M059J (cell line): ENCODE measurements at regions not wholly inside any gene's neighbourhood (a gene's known extent, or its start where the extent isn't known, plus 50 kb on each side); places are given as distances from the start of the nearest gene placed in this dataset.

Experiments
- DNase-seq: peaks from one replicate; pipeline ENCODE4 v3.0.0-alpha.2; 2012; ENCODE audit warnings: low read depth

GRCh38 chr6:8764733-8765132 is 329.4 kb upstream of the SLC35B3 start:
- DNase-seq: no peak

DNA sequence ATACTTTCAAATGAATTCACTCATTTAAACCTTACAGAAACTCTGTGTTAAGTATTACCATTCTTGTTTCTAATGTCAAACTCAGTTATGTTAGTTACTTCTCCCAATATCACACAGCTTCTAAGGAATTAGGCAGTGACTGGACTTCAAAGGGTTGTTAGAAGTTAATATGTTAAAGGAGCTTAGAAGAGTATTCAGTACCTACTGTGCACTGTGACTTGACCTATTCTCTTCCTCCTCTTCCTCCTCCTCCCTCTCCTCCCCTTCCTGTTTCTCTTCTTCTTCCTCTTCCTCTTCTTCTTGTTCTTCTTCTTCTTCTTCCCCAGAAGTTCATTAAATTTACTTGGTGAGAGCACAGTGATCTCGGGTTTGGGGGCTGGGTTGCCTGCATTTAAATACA is 325.6 kb upstream of the SLC35B3 start:
- no peak for DNase-seq

DNA sequence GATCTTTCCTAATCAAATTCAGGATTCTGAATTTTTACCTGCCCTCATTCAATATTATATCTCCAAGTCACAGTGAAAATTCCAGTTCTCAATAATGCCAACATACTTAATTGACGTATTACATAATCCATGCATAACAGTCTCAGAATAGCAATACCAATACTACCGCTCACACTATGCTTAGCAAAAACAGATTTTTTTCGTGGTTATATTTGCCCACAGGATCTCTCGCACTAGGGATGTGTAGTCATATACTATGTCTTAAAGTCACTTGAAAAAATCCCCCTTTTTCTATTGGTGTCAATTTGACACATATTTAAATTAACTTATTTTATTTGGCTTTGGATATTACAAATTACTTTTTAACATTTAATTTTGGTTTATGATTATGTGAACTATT is 323.1 kb upstream of the SLC35B3 start:
- no peak for DNase-seq

DNA sequence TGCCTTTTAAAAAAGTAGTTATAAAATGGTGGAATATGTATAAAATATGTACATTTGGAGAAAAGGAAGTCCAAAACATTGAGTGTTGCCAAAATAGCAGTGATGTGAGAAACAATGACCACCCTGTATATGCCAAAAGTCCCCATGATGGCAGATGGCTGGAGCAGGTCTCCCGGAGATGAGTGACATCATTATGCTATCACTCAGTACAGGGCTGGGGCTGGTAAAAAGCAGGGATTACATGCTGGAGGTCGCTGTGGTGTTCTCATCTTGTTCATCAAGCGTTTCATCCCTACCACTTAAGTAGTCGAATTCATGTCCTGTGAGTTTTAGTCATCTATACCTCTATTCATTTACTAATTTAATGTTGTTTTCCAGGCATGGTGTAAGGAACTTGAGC is 315.3 kb upstream of the SLC35B3 start:
- no peak for DNase-seq

- no peak for DNase-seq
These were observed 314.1 kb upstream of the SLC35B3 start for GRCh38 chr6:8749465-8749864.

DNA sequence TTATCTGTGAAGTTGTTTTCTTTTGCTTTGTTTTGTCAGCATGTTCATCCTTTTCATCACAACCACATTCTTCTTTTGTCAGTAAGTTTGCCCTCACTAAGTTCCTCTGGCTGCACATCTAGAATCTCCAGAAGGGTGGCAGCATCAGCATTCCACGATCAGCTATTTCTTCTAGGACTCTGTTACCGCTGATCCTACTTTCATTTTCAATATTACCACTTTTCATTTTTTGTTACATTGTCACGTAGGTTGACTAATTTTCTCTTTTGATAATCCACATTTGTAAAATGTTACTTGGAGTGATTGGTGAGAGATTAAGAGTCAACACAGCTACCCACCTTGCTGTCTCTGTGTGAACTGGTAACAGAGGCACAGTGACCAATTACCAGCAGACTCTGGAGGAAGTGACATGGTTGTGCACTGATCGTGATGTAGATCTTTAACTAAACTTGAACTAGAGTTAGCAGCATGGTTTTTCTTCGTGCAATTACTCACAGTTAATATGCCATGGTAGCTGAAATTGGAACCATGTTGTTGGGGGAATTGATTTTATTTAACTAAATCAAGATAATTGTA is 307.9 kb upstream of the SLC35B3 start:
- DNase-seq: peak; percentile 51

DNA sequence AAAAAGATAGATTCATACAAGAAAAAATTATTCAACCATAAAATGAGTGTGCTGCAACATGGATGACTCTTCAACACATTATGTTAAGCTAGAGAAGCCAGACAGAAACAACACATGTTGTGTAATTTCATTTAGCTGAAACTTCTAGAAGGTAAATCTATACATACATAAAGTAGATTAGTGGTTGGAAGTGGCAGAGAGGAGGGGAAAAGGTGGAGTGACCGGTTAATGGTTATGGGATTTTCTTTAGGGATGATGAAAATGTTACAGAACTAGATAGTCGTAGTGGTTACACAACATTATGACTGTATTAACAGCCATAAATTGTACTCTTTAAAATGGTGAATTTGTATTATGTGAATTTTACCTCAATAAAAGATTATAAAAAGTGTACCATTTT is 304.1 kb upstream of the SLC35B3 start:
- no peak for DNase-seq

GRCh38 chr6:8738951-8739350 is 303.6 kb upstream of the SLC35B3 start:
- no peak for DNase-seq

DNA sequence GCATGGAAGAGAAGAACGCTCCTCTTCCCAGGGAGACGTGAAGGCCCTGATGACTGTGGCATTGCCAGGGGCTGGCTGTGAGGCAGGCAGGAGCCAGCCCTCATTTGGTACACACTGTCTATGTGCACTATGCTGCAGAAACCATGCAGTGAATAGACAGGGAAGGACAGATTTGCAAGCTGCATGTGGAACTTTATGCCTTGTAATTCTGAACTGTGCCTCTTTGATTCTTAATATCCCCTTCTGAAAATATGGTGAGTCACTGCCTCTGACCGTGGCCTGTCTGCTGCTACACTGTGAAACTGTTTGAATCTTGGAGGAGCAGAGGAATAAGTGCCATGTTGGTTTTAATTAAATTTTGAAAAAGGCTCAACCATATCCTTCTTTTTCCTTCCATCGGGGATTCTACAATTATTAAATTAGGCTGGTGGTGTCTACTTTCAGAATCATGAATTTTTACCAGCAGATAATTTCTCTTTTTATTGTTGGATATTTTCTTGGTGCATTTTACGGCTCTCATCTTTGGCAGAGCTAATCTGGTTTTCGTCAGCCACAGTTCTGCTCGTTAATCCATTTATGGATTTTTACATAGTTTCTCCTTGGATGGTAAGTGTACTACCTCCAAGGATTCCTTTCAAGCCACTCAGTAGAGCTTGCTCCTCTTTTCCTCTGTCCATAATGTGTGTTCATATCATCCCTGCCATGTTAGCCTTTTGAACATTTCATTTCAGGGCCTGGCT is 301.0 kb upstream of the SLC35B3 start:
- DNase-seq: peak; percentile 23

DNA sequence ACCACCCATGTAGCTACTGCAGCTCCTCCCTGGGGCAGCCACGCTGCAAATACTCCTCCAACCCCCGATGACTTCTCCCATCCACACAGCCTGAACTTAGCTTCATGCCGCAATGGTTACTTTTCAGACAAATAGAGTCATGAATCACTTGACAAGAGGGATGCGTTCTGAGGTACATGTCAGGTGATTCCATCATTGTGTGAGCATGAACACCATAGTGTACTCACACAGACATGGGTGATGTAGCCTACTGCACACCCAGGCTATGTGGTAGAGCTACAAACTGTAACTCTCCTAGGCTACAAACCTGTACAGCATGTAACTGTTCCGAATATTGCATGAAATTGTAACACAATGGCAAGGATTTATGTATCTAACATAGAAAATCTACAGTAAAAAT is 298.5 kb upstream of the SLC35B3 start:
- DNase-seq: no peak

GRCh38 chr6:8731874-8732273 is 296.5 kb upstream of the SLC35B3 start:
- peak; percentile 21 for DNase-seq

- DNase-seq: no peak
These were observed 275.5 kb upstream of the SLC35B3 start for GRCh38 chr6:8710668-8711431.

- peak; percentile 62 for DNase-seq
These were observed 272.8 kb upstream of the SLC35B3 start for GRCh38 chr6:8707956-8708772.

DNA sequence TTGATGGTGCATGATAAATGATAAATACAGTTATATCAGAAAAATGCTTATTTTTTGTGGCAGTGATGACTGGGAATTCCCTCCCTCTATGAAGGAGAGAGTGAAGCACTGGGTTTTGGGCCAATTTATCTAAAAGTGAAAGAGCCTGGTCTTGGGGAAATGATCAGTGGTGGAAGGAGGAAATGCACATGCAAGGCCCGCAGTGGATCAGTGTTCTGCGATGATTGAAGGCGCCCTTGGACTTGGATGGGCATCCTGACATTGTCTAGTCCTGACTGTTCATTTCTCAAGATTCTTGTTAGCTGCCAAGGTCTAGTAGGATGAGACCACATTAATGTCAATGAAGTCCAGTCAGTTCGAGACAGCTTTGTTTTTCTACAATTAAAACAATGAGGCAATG is 272.0 kb upstream of the SLC35B3 start:
- DNase-seq: no peak

DNA sequence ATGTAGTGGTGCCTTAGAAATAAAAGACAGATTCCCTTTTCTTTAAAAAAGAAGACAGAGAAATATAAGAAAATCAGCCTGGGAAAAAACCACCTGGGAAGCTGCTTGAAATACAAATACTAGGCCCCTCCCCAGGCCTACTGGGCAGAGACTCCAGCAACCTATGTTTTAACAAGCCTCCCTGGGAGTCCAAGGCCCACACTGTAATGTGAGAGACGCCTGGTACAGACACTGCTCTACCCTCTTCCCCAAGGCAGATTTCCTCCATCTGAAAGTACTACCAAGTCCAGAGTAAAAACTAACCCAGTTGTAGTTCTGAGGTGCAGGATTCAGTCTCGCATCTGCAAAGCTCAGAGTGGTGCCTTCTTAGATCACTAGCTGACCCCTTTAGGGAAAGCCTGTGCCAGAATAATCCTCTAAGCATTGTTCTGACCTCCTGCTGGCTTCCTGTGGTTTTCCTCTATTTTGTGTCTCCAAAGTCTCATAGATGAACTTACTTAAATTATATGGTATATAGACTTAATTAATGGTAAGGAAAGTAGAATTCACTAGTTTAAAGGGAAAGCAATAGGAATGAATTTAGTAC is 270.2 kb upstream of the SLC35B3 start:
- DNase-seq: no peak

DNA sequence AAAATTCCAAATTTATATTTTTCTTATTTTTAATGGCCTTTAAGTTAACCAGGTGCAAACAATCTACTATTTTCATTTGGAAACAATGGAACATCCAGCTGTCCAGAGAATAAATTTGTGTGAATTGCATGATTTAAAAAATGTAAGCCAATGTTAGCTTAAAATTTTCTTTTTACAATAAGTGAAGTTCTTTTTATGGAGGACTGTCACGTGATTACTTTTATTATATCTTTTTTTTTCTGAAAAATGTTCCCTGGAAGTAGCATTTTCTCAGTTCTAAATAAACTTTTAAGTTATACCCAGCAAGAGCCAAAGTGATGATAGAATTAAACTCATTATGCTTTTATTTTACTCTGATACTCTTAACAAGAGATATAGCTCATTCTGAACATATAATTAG is 267.7 kb upstream of the SLC35B3 start:
- DNase-seq: no peak

- DNase-seq: no peak
These were observed 253.5 kb upstream of the SLC35B3 start for GRCh38 chr6:8688821-8689220.

DNA sequence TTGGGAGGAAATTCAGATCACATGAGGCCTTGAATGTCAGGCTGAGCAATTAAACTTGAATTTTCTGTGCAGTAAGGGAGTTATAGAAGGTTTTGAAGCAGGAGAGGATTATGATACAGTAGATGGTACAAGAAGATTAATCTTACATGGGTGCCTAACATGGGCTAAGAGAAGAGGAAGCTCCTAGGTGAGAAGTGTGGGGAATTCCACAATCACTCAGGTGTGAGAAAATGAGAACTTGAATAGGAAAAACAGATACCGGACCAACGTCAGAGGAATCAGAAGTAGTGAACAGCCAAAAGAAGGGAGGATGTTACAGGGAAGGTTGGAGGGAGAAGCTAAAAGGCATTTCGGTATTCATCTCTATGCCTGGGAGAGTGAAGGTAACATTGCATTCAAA is 250.7 kb upstream of the SLC35B3 start:
- no peak for DNase-seq

DNA sequence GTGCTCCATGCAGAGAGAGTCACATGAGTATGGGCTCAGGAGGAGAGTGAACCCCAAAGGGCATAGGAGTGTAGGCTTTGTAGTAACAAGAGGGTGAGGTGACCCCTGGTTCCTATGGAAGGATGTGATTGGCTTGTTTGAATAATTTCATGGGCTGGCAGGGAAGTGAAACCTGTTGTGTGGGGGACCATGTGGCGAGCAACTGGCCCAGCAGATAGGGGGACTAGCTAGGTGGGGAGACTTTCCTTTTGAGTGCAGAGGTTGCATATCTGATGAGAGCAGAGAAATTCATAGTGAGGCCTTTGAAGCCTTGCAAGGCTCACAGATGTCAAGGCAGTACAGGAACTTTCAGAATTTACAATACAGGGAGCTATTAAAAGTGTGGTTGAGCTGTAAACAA is 247.9 kb upstream of the SLC35B3 start:
- DNase-seq: no peak

DNA sequence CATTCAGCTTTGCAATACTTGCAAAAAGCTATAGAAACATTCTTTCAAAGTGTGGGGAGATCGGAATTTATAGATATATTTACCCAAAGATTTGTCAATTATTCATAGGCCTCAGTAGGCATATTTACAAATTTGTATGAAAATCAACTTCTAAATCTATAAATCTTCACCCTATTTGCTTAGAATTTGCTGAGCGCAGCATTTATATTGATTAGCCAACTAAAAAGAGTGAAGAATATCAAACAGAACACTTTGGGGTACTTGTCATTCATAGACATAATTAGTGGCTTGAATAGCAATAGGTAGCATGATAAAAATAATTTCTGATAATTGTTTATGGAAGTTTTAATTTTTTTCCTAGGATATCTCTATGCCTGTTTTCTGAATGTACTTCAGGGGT is 244.5 kb upstream of the SLC35B3 start:
- DNase-seq: no peak

GRCh38 chr6:8678466-8678865 is 243.1 kb upstream of the SLC35B3 start:
- no peak for DNase-seq

- DNase-seq: no peak
These were observed 238.8 kb upstream of the SLC35B3 start for GRCh38 chr6:8674126-8674525.
